PFSK-1 (cell line): ENCODE measurements at regions not wholly inside any gene's neighbourhood (a gene's known extent, or its start where the extent isn't known, plus 50 kb on each side); places are given as distances from the start of the nearest gene placed in this dataset.

Experiments
- FOXP2 ChIP-seq: optimal IDR thresholded peaks from 2 replicates; pipeline ENCODE3; 2011; ENCODE audit warnings: borderline replicate concordance, control low read depth, inconsistent platforms; ENCODE audit not compliant: insufficient read depth; ENCODE audit errors: extremely low read length, extremely low read depth
- POLR2AphosphoS5 ChIP-seq: IDR thresholded peaks from 2 replicates; pipeline ENCODE4 v1.6.1; 2012; ENCODE audit warnings: low read depth, mild to moderate bottlenecking, control low read depth, low read length, moderate library complexity
- REST ChIP-seq, 2 experiments: IDR thresholded peaks; 2 replicates each; pipeline versions ENCODE4 v1.6.1 to v1.8.0; 2011 to 2012; ENCODE audit warnings: low read depth in 2 of 2, low read length in 2 of 2, control low read depth in 1 of 2, inconsistent platforms in 1 of 2, mild to moderate bottlenecking in 1 of 2, moderate library complexity in 1 of 2; ENCODE audit not compliant: insufficient read depth in 1 of 2
- SIN3A ChIP-seq: IDR thresholded peaks from 2 replicates; pipeline ENCODE4 v1.6.1; 2012; ENCODE audit warnings: mild to moderate bottlenecking, low read length, moderate library complexity, borderline replicate concordance; ENCODE audit not compliant: insufficient read depth
- TAF1 ChIP-seq: IDR thresholded peaks from 2 replicates; pipeline ENCODE4 v1.6.1; 2012; ENCODE audit warnings: low read length, control low read depth, borderline replicate concordance; ENCODE audit not compliant: insufficient read depth

GRCh38 chr1:87190402-87190801, 138.3 kb upstream of the LMO4 start:
- TF ChIP-seq FOXP2 = no peak
- no peak for TF ChIP-seq REST (IDR thresholded peaks at IDR 0.05; ENCODE audit: insufficient read depth in 1 of 2, low read depth in 2 of 2, low read length in 2 of 2)
- TF ChIP-seq POLR2AphosphoS5 = no peak
- TF ChIP-seq SIN3A = no peak
- no peak for TF ChIP-seq TAF1

- TF ChIP-seq SIN3A (no peak), REST (IDR thresholded peaks at IDR 0.05; ENCODE audit: insufficient read depth in 1 of 2, low read depth in 2 of 2, low read length in 2 of 2) (no peak), FOXP2 (no peak), POLR2AphosphoS5 (no peak), TAF1 (no peak)
Observed at GRCh38 chr1:87191646-87192045, 137.0 kb upstream of the LMO4 start.

- TF ChIP-seq FOXP2 = no peak
- TF ChIP-seq REST (IDR thresholded peaks at IDR 0.05; ENCODE audit: insufficient read depth in 1 of 2, low read depth in 2 of 2, low read length in 2 of 2) = no peak
- no peak for TF ChIP-seq TAF1
- TF ChIP-seq POLR2AphosphoS5 = no peak
- TF ChIP-seq SIN3A = no peak
Observed at GRCh38 chr1:87194271-87194774, 134.4 kb upstream of the LMO4 start.

- TF ChIP-seq REST (IDR thresholded peaks at IDR 0.05; ENCODE audit: insufficient read depth in 1 of 2, low read depth in 2 of 2, low read length in 2 of 2) (no peak), FOXP2 (no peak), POLR2AphosphoS5 (no peak), TAF1 (no peak), SIN3A (no peak)
Observed at GRCh38 chr1:87194856-87195255, 133.8 kb upstream of the LMO4 start.
